WTC11 (cell line): ENCODE measurements at regions not wholly inside any gene's neighbourhood (a gene's known extent, or its start where the extent isn't known, plus 50 kb on each side); places are given as distances from the start of the nearest gene placed in this dataset.

ENCODE experiments used
- ELF4 ChIP-seq: sonication (generic); formaldehyde crosslinking; IDR thresholded peaks from 2 replicates; pipeline ENCODE4 v1.8.1; 2022; ENCODE audit warnings: low read depth, mild to moderate bottlenecking, moderate library complexity, missing genetic modification reagents
- NFE2L1 ChIP-seq: sonication (generic); formaldehyde crosslinking; IDR thresholded peaks from 2 replicates; pipeline ENCODE4 v1.8.1; 2023; ENCODE audit warnings: missing genetic modification reagents
- NR2C2 ChIP-seq: sonication (generic); formaldehyde crosslinking; IDR thresholded peaks from 2 replicates; pipeline ENCODE4 v1.8.0; 2022; ENCODE audit warnings: mild to moderate bottlenecking, missing genetic modification reagents
- TF ChIP-seq, protein P1 (sequence below): fragments of 200-600 bp; IDR thresholded peaks from 2 replicates; pipeline ENCODE4 v1.8.0; 2022; ENCODE audit warnings: antibody characterized with exemption
- TF ChIP-seq, protein P2 (sequence below): sonication (generic); formaldehyde crosslinking; IDR thresholded peaks from 2 replicates; pipeline ENCODE4 v1.8.0; 2023; ENCODE audit warnings: missing genetic modification reagents

DNA sequence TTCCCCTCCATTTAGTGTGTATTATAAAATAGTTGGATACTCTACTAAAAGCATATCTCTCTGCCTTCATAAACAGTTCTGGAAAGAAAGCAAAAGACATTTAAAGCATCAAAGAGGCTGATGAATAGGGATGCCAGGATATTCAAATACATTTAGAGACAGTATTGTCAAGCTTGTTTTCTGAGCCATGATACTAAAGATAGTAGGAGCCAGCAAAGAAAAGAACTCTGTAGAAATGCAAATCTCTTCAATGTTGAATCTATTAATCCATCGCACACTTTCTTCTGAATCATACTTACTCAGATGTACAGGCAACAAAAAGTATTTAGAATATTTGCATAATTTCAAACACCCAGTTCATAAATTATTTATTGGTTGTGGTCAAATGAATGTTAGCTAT, 207.1 kb upstream of the MEF2C start:
- TF ChIP-seq, protein P1, sequence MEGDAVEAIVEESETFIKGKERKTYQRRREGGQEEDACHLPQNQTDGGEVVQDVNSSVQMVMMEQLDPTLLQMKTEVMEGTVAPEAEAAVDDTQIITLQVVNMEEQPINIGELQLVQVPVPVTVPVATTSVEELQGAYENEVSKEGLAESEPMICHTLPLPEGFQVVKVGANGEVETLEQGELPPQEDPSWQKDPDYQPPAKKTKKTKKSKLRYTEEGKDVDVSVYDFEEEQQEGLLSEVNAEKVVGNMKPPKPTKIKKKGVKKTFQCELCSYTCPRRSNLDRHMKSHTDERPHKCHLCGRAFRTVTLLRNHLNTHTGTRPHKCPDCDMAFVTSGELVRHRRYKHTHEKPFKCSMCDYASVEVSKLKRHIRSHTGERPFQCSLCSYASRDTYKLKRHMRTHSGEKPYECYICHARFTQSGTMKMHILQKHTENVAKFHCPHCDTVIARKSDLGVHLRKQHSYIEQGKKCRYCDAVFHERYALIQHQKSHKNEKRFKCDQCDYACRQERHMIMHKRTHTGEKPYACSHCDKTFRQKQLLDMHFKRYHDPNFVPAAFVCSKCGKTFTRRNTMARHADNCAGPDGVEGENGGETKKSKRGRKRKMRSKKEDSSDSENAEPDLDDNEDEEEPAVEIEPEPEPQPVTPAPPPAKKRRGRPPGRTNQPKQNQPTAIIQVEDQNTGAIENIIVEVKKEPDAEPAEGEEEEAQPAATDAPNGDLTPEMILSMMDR, result no peak
- TF ChIP-seq NFE2L1 (CRISPR knock-in tag), result no peak
- TF ChIP-seq ELF4 (CRISPR knock-in tag), result no peak
- TF ChIP-seq, protein P2, sequence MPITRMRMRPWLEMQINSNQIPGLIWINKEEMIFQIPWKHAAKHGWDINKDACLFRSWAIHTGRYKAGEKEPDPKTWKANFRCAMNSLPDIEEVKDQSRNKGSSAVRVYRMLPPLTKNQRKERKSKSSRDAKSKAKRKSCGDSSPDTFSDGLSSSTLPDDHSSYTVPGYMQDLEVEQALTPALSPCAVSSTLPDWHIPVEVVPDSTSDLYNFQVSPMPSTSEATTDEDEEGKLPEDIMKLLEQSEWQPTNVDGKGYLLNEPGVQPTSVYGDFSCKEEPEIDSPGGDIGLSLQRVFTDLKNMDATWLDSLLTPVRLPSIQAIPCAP (CRISPR knock-in tag), result no peak
- no peak for TF ChIP-seq NR2C2 (CRISPR knock-in tag)
